MM.1S (cell line): ENCODE measurements at regions not wholly inside any gene's neighbourhood (a gene's known extent, or its start where the extent isn't known, plus 50 kb on each side); places are given as distances from the start of the nearest gene placed in this dataset.

Source experiments
- EZH2phosphoT487 ChIP-seq: fragments of 300-600 bp; sonication (generic); IDR thresholded peaks from 2 replicates; pipeline ENCODE4 v1.6.1; 2018; ENCODE audit warnings: antibody characterized with exemption, low read length
- TF ChIP-seq, protein P1 (sequence below): fragments of 300-600 bp; sonication (generic); IDR thresholded peaks from 2 replicates; pipeline ENCODE4 v1.5.1; 2016; ENCODE audit warnings: antibody characterized with exemption, low read length, mixed read lengths

DNA sequence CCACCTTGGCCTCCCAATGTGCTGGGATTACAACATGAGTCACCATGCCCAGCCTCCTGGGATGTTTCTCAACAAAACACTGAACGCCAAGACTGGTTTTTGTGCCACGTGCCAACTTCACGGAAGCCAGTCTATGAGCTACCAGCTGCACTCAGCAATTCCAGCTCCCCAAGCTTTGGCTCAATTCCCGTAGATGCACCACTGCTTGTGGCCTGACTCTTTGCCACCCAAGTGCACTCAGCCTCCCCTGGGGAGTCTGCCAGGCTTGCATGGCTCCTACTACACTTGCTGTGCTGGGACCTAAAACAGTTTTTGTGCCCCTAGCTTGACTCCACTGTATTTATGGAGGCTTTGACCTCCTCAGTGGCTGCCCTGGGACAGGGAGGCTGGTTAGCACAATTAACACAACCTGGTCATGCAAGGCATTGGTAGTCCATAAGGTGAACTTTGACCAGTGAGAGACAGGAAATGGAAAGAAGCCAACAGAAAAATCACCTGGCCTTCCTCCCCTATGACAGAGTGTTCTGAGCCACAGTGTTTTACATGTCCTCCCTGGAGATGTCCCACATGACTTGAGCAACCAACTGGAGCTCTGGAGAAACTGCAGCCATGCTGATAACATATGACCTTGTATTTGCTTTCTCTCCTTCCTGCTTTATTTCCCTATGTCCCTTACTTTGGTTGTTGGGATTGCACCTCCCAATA is 1173.1 kb downstream of the UQCRFS1 start:
- TF ChIP-seq, protein P1, sequence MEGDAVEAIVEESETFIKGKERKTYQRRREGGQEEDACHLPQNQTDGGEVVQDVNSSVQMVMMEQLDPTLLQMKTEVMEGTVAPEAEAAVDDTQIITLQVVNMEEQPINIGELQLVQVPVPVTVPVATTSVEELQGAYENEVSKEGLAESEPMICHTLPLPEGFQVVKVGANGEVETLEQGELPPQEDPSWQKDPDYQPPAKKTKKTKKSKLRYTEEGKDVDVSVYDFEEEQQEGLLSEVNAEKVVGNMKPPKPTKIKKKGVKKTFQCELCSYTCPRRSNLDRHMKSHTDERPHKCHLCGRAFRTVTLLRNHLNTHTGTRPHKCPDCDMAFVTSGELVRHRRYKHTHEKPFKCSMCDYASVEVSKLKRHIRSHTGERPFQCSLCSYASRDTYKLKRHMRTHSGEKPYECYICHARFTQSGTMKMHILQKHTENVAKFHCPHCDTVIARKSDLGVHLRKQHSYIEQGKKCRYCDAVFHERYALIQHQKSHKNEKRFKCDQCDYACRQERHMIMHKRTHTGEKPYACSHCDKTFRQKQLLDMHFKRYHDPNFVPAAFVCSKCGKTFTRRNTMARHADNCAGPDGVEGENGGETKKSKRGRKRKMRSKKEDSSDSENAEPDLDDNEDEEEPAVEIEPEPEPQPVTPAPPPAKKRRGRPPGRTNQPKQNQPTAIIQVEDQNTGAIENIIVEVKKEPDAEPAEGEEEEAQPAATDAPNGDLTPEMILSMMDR = no peak
- no peak for TF ChIP-seq EZH2phosphoT487
